ENCODE measurements at regions not wholly inside any gene's neighbourhood (a gene's known extent, or its start where the extent isn't known, plus 50 kb on each side); places are given as distances from the start of the nearest gene placed in this dataset.
A peak's percentile ranks its signal among the peaks of the same experiment; 100 is the strongest.

DNA sequence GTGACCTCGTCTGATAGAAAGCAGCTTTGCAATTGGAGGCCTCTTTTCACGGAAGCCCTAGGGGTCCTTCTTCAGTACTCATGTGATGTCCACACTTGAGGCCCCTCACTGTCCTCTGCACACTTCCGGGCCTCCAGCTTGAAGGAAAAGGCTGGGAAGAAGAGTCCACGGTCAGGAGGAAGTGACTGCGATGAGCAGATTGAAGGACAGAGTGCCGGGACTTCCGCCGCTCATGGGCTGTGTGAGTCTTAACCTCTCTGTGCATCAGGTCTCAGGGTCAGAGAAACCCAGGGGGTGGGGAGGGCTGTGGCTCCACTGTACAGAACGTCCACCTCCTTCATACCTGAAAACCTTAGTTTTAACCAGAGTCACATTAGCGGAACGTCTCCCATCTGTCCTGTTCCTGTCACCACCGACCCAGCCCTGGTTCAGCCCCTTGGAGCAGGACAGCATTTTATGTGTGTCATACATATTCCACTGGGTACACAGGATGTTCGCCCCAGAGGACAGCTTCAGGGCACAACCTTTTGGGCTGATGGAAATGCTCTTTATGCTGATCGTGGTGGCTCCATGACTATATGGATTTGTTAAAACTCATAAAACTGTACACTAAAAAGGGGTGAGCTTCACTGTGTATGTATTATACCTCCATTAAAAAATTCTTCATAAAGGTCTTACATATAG is 51.0 kb upstream of the SORCS2 start:
- no peak for DNase-seq
- no peaks in the 10 kb centered on the region for H3K9me3 ChIP-seq (ENCODE audit: control insufficient read depth, low read depth, low read length)
- no peak overlapping the region for H3K27ac ChIP-seq (ENCODE audit: low read length)
- H3K4me3 ChIP-seq (ENCODE audit: low read length) = no peak overlapping the region
- H3K4me1 ChIP-seq (ENCODE audit: control insufficient read depth, insufficient read depth, low read length) = peaks cover 20% of the 10 kb centered on the region
- no peaks in the 10 kb centered on the region for H3K36me3 ChIP-seq (ENCODE audit: control insufficient read depth, insufficient read depth, low read length)
- no peaks in the 10 kb centered on the region for H3K27me3 ChIP-seq (ENCODE audit: control insufficient read depth, insufficient read depth, low read length)
- WGBS (ENCODE audit: insufficient coverage, low lambda C conversion rate) = no CpG with 5 or more reads among the region's 14 CpGs

DNA sequence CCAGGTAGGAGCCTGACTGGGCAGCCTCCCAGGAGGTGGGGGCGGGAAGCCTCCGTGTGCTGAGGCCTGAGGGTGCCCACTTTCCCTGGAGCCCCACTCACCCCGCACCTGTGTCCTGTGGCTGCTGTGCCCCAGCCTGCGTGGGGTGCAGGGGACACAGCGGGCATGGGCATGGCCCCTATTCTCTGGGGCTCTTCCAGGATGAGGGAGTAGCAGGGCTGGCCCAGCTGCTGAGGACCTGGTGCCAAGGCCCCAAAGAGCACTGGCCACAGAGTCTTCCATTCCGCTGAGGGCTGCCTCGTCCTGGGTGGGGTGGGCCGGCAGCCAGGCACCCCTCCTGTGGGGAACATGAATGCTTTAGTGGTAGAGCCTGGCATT is 51.7 kb upstream of the SORCS2 start:
- DNase-seq = no peak
- peaks cover 20% of the 10 kb centered on the region for H3K4me1 ChIP-seq (ENCODE audit: control insufficient read depth, insufficient read depth, low read length)
- no peaks in the 10 kb centered on the region for H3K36me3 ChIP-seq (ENCODE audit: control insufficient read depth, insufficient read depth, low read length)
- H3K9me3 ChIP-seq (ENCODE audit: control insufficient read depth, low read depth, low read length) = no peaks in the 10 kb centered on the region
- H3K27me3 ChIP-seq (ENCODE audit: control insufficient read depth, insufficient read depth, low read length) = no peaks in the 10 kb centered on the region
- no peak overlapping the region for H3K27ac ChIP-seq (ENCODE audit: low read length)
- H3K4me3 ChIP-seq (ENCODE audit: low read length) = no peak overlapping the region
- no CpG with 5 or more reads among the region's 8 CpGs for WGBS (ENCODE audit: insufficient coverage, low lambda C conversion rate)

GRCh38 chr4:7140062-7140691 is 52.2 kb upstream of the SORCS2 start:
- peaks cover 21% of the 10 kb centered on the region for H3K4me1 ChIP-seq (ENCODE audit: control insufficient read depth, insufficient read depth, low read length)
- no peaks in the 10 kb centered on the region for H3K9me3 ChIP-seq (ENCODE audit: control insufficient read depth, low read depth, low read length)
- no peak for DNase-seq
- H3K36me3 ChIP-seq (ENCODE audit: control insufficient read depth, insufficient read depth, low read length) = no peaks in the 10 kb centered on the region
- H3K4me3 ChIP-seq (ENCODE audit: low read length) = no peak overlapping the region
- H3K27ac ChIP-seq (ENCODE audit: low read length) = peak overlapping the region; percentile 46
- no peaks in the 10 kb centered on the region for H3K27me3 ChIP-seq (ENCODE audit: control insufficient read depth, insufficient read depth, low read length)
- WGBS (ENCODE audit: insufficient coverage, low lambda C conversion rate) = 67% methylated on average over 1 of the region's 11 CpGs

DNA sequence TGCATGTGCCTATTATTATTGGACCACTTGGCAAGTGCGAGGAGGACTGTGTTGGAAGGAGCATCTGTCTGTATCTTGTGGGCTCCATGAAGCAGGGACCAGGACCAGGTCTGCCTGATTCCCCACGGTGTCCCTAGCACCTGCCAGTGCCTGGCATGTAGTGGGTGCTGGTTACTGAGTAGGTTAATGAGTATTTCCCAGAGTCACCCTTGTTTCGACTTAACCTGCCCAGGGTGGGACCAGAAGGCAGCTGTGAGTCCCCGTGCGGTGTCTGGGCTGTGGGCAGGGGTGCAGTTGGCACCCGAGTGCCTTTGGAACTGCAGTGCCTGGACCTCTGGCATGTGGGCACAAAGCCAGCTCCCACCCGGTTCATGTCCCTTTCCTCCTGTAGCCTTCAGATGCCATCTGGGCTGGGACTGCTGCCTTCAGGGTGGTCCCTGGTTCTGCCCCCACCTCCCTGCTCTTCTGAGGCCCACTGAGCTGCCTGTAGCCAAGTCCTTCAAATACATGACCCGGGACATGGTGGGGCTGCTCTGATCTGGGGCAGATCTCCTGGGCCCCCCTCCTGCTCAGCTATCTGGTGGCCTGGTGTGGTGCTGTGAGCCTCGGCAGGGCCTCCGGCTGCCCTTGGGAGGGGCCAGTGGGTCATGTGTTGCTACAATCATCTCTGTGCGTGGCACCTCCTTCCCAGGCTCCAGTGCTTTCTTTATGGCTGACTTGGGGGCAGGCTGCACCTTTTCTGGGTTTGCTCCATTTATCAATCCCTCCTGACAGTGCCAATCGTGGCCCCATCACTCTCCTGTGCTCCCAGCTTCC is 53.0 kb upstream of the SORCS2 start:
- peak; percentile 68 to 79 for DNase-seq
- Histone ChIP-seq H3K36me3 (ENCODE audit: control insufficient read depth, insufficient read depth, low read length) (no peaks in the 10 kb centered on the region), H3K4me3 (ENCODE audit: low read length) (no peak overlapping the region), H3K27me3 (ENCODE audit: control insufficient read depth, insufficient read depth, low read length) (no peaks in the 10 kb centered on the region), H3K4me1 (ENCODE audit: control insufficient read depth, insufficient read depth, low read length) (peaks cover 23% of the 10 kb centered on the region), H3K27ac (ENCODE audit: low read length) (peak overlapping the region; percentile 46), H3K9me3 (ENCODE audit: control insufficient read depth, low read depth, low read length) (no peaks in the 10 kb centered on the region)
- no CpG with 5 or more reads among the region's 12 CpGs for WGBS (ENCODE audit: insufficient coverage, low lambda C conversion rate)

- no peak for DNase-seq
- no peaks in the 10 kb centered on the region for H3K27me3 ChIP-seq (ENCODE audit: control insufficient read depth, insufficient read depth, low read length)
- H3K4me1 ChIP-seq (ENCODE audit: control insufficient read depth, insufficient read depth, low read length) = peaks cover 23% of the 10 kb centered on the region
- no peaks in the 10 kb centered on the region for H3K9me3 ChIP-seq (ENCODE audit: control insufficient read depth, low read depth, low read length)
- no peak overlapping the region for H3K4me3 ChIP-seq (ENCODE audit: low read length)
- WGBS (ENCODE audit: insufficient coverage, low lambda C conversion rate) = no CpG with 5 or more reads among the region's 21 CpGs
- H3K27ac ChIP-seq (ENCODE audit: low read length) = no peak overlapping the region
- no peaks in the 10 kb centered on the region for H3K36me3 ChIP-seq (ENCODE audit: control insufficient read depth, insufficient read depth, low read length)
Measured at GRCh38 chr4:7138223-7139166, 53.8 kb upstream of the SORCS2 start.

- no peaks in the 10 kb centered on the region for H3K9me3 ChIP-seq (ENCODE audit: control insufficient read depth, low read depth, low read length)
- H3K27ac ChIP-seq (ENCODE audit: low read length) = no peak overlapping the region
- WGBS (ENCODE audit: insufficient coverage, low lambda C conversion rate) = no CpG with 5 or more reads among the region's 30 CpGs
- H3K27me3 ChIP-seq (ENCODE audit: control insufficient read depth, insufficient read depth, low read length) = no peaks in the 10 kb centered on the region
- DNase-seq = no peak
- H3K4me1 ChIP-seq (ENCODE audit: control insufficient read depth, insufficient read depth, low read length) = peaks cover 23% of the 10 kb centered on the region
- no peaks in the 10 kb centered on the region for H3K36me3 ChIP-seq (ENCODE audit: control insufficient read depth, insufficient read depth, low read length)
- no peak overlapping the region for H3K4me3 ChIP-seq (ENCODE audit: low read length)
Measured at GRCh38 chr4:7137326-7138200, 54.8 kb upstream of the SORCS2 start.

- H3K36me3 ChIP-seq (ENCODE audit: control insufficient read depth, insufficient read depth, low read length) = no peaks in the 10 kb centered on the region
- peaks cover 23% of the 10 kb centered on the region for H3K4me1 ChIP-seq (ENCODE audit: control insufficient read depth, insufficient read depth, low read length)
- no peak overlapping the region for H3K4me3 ChIP-seq (ENCODE audit: low read length)
- peaks cover 2% of the 10 kb centered on the region for H3K9me3 ChIP-seq (ENCODE audit: control insufficient read depth, low read depth, low read length)
- no peak overlapping the region for H3K27ac ChIP-seq (ENCODE audit: low read length)
- no CpG with 5 or more reads among the region's 9 CpGs for WGBS (ENCODE audit: insufficient coverage, low lambda C conversion rate)
- no peaks in the 10 kb centered on the region for H3K27me3 ChIP-seq (ENCODE audit: control insufficient read depth, insufficient read depth, low read length)
- peak in 1 of 2 donors; percentile 75 for DNase-seq
Measured at GRCh38 chr4:7136351-7136750, 56.0 kb upstream of the SORCS2 start.

GRCh38 chr4:7135389-7135746 is 57.0 kb upstream of the SORCS2 start:
- H3K4me3 ChIP-seq (ENCODE audit: low read length) = no peak overlapping the region
- WGBS (ENCODE audit: insufficient coverage, low lambda C conversion rate) = no CpG with 5 or more reads among the region's 13 CpGs
- H3K36me3 ChIP-seq (ENCODE audit: control insufficient read depth, insufficient read depth, low read length) = no peaks in the 10 kb centered on the region
- peaks cover 2% of the 10 kb centered on the region for H3K9me3 ChIP-seq (ENCODE audit: control insufficient read depth, low read depth, low read length)
- H3K27ac ChIP-seq (ENCODE audit: low read length) = no peak overlapping the region
- H3K4me1 ChIP-seq (ENCODE audit: control insufficient read depth, insufficient read depth, low read length) = peaks cover 23% of the 10 kb centered on the region
- no peak for DNase-seq
- H3K27me3 ChIP-seq (ENCODE audit: control insufficient read depth, insufficient read depth, low read length) = no peaks in the 10 kb centered on the region

DNA sequence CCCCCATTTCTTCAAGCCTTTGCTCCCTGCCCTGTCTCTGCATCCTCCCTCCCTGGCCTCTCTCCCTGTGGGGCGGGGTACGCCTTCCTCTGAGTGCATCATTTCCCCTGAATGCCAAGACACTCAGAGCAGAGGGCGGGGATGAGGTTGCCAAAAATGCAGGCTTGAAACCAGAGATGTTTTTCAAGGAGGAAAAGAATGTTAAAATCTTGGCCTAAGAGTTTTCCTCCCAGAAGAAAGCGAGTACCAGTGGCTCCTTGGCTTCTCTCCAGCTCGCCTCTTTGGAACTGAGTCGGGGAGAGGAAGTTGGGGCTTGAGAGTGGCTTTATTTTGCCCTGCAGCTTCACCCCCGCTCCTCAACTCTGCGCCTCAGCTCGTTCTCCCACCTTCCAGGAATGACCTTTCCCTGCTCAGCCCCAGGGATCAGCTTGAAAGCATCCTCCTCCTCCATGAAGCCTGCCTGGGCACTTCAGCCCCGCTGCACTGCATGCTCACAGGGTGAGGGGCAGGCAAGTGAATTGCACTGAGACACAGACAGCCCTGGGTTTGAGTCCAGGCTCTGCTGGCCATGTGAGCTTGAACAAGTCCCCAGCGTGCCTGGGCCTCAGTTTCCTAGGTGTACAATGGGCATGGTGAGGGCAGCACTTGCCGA is 57.5 kb upstream of the SORCS2 start:
- Histone ChIP-seq H3K27ac (ENCODE audit: low read length) (no peak overlapping the region), H3K4me1 (ENCODE audit: control insufficient read depth, insufficient read depth, low read length) (peaks cover 18% of the 10 kb centered on the region), H3K36me3 (ENCODE audit: control insufficient read depth, insufficient read depth, low read length) (no peaks in the 10 kb centered on the region), H3K27me3 (ENCODE audit: control insufficient read depth, insufficient read depth, low read length) (no peaks in the 10 kb centered on the region), H3K9me3 (ENCODE audit: control insufficient read depth, low read depth, low read length) (peaks cover 2% of the 10 kb centered on the region), H3K4me3 (ENCODE audit: low read length) (no peak overlapping the region)
- peak in 1 of 2 donors; percentile 30 for DNase-seq
- no CpG with 5 or more reads among the region's 12 CpGs for WGBS (ENCODE audit: insufficient coverage, low lambda C conversion rate)

All from large intestine (tissue), 3 donors.